ENCODE measurements at regions not wholly inside any gene's neighbourhood (a gene's known extent, or its start where the extent isn't known, plus 50 kb on each side); places are given as distances from the start of the nearest gene placed in this dataset.
"Not testable (repeated sequence)": the region's sequence is repeated elsewhere in the genome, so short reads cannot be mapped to it uniquely, and the experiment has no call there.

DNA sequence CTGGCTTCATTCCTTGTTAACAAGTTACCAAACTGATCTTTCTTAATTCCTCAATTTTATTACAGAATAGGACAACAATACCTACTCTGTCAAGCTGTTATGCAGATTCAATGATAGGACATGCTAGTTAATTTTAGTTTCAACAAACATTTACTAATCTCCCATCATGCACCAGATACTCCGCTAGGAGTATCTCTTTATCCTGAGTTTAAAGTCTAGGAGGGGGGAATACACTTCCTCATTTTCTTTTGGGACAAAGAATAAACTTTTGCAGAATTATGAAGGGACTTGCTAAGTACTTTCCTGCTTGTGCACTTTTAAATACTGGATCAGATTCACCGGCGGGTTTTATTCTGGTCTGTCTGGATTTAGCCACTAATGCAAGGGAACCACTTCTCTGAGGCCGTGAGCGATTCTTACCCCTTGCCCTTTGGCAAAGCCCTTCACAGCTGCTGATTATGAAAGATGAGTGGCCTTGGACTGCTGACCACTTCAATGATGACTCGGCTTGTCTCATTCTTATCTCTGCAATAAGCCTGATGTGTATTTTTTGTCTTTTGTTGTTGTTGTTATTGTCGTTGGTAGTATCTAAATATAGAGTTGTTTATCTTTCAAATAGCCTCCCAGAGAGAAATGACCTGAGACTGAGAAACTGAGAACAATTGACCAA, 73.9 kb downstream of the RMI1 start:
- Mint-ChIP-seq H3K27me3 (ENCODE audit: low read depth in 3 of 3) (peaks cover 4 to 9% (median 7%) of the 10 kb centered on the region in 3 donors), H3K36me3 (no peaks in the 10 kb centered on the region), H3K4me1 (no peaks in the 10 kb centered on the region), H3K4me3 (no peak overlapping the region), H3K9me3 (no peaks in the 10 kb centered on the region), H3K27ac (no peak overlapping the region)
- no peak for DNase-seq

DNA sequence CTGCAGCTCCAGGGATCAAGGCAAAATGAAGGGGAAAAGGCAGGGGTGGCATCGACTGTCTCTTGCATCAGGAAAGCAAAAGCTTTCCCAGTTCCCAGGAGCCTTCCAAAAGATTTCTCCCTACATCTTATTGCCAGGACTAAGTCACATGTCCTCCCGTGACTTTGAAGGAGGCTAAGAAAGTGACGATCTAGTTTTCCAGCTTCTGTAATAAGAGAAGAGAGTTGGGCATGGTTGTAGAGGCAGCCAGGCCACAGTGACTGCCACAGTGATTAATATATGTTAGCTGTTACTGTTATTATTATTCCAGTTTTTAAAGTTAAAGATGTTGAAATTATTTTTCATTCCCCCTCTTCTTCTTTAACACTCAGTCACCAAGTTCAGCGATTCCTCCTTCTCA, 77.1 kb downstream of the RMI1 start:
- Mint-ChIP-seq H3K27ac (no peak overlapping the region), H3K4me3 (no peak overlapping the region), H3K27me3 (ENCODE audit: low read depth in 3 of 3) (peaks cover 4 to 9% (median 7%) of the 10 kb centered on the region in 3 donors), H3K4me1 (no peaks in the 10 kb centered on the region), H3K36me3 (no peaks in the 10 kb centered on the region), H3K9me3 (no peaks in the 10 kb centered on the region)
- no peak for DNase-seq

GRCh38 chr9:84059936-84060335, 79.3 kb downstream of the RMI1 start:
- Mint-ChIP-seq H3K4me1 (no peaks in the 10 kb centered on the region), H3K27ac (no peak overlapping the region), H3K9me3 (no peaks in the 10 kb centered on the region), H3K4me3 (no peak overlapping the region), H3K27me3 (ENCODE audit: low read depth in 3 of 3) (peaks cover 0 to 7% (median 7%) of the 10 kb centered on the region in 3 donors), H3K36me3 (no peaks in the 10 kb centered on the region)
- no peak for DNase-seq

GRCh38 chr9:84061613-84062193, 81.1 kb downstream of the RMI1 start:
- H3K9me3 Mint-ChIP-seq: no peaks in the 10 kb centered on the region
- H3K4me1 Mint-ChIP-seq: no peaks in the 10 kb centered on the region
- no peak for DNase-seq
- no peaks in the 10 kb centered on the region for H3K36me3 Mint-ChIP-seq
- no peak overlapping the region for H3K4me3 Mint-ChIP-seq
- peaks cover 0 to 8% (median 5%) of the 10 kb centered on the region in 3 donors for H3K27me3 Mint-ChIP-seq (ENCODE audit: low read depth in 3 of 3)
- H3K27ac Mint-ChIP-seq: no peak overlapping the region

DNA sequence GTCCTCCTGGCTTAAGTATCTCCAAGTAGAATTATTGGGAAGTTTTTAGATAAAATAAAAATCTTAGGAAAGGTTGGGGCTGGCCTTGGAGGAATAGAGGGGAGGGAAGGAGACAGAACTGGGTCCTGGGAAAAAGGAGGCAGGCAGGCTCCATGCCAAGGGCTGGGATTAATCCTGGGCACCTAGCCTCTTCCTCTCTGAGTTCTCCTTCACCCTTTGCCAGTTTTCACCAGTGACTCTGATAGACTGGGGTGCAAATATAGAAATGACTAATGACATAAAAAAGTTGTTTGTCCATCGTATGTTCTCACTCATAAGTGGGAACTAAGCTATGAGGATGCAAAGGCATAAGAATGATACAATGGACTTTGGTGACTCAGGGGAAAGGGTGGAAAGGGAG, 81.9 kb downstream of the RMI1 start:
- H3K27me3 Mint-ChIP-seq (ENCODE audit: low read depth in 3 of 3): peaks cover 1 to 9% (median 5%) of the 10 kb centered on the region in 3 donors
- no peak for DNase-seq
- H3K36me3 Mint-ChIP-seq: no peaks in the 10 kb centered on the region
- no peaks in the 10 kb centered on the region for H3K4me1 Mint-ChIP-seq
- no peak overlapping the region for H3K4me3 Mint-ChIP-seq
- no peak overlapping the region for H3K27ac Mint-ChIP-seq
- no peaks in the 10 kb centered on the region for H3K9me3 Mint-ChIP-seq

- Mint-ChIP-seq H3K36me3 (no peaks in the 10 kb centered on the region), H3K9me3 (no peaks in the 10 kb centered on the region), H3K4me1 (no peaks in the 10 kb centered on the region), H3K27me3 (ENCODE audit: low read depth in 3 of 3) (peaks cover 0 to 5% (median 2%) of the 10 kb centered on the region in 3 donors), H3K4me3 (no peak overlapping the region), H3K27ac (no peak overlapping the region)
- no peak for DNase-seq
These were observed 87.2 kb downstream of the RMI1 start for GRCh38 chr9:84067821-84068220.

- no peaks in the 10 kb centered on the region for H3K9me3 Mint-ChIP-seq
- no peaks in the 10 kb centered on the region for H3K4me1 Mint-ChIP-seq
- no peaks in the 10 kb centered on the region for H3K36me3 Mint-ChIP-seq
- peaks cover 0 to 6% (median 2%) of the 10 kb centered on the region in 3 donors for H3K27me3 Mint-ChIP-seq (ENCODE audit: low read depth in 3 of 3)
- no peak overlapping the region for H3K4me3 Mint-ChIP-seq
- DNase-seq: no peak
- no peak overlapping the region for H3K27ac Mint-ChIP-seq
These were observed 88.3 kb downstream of the RMI1 start for GRCh38 chr9:84068872-84069271.

GRCh38 chr9:84070590-84070989, 90.0 kb downstream of the RMI1 start:
- H3K4me3 Mint-ChIP-seq: no peak overlapping the region
- H3K9me3 Mint-ChIP-seq: no peaks in the 10 kb centered on the region
- no peak overlapping the region for H3K27ac Mint-ChIP-seq
- H3K4me1 Mint-ChIP-seq: no peaks in the 10 kb centered on the region
- H3K27me3 Mint-ChIP-seq (ENCODE audit: low read depth in 3 of 3): peaks cover 0 to 6% (median 2%) of the 10 kb centered on the region in 3 donors
- no peak for DNase-seq
- no peaks in the 10 kb centered on the region for H3K36me3 Mint-ChIP-seq

- Mint-ChIP-seq H3K36me3 (no peaks in the 10 kb centered on the region), H3K4me1 (no peaks in the 10 kb centered on the region), H3K4me3 (no peak overlapping the region), H3K27me3 (ENCODE audit: low read depth in 3 of 3) (peaks cover 0 to 5% (median 0%) of the 10 kb centered on the region in 3 donors), H3K9me3 (no peaks in the 10 kb centered on the region), H3K27ac (no peak overlapping the region)
- no peak for DNase-seq
These were observed 92.1 kb downstream of the RMI1 start for GRCh38 chr9:84072621-84073180.

GRCh38 chr9:84075004-84075403, 94.4 kb downstream of the RMI1 start:
- Mint-ChIP-seq H3K4me1 (no peaks in the 10 kb centered on the region), H3K4me3 (no peak overlapping the region), H3K27me3 (ENCODE audit: low read depth in 3 of 3) (peaks cover 0 to 12% (median 2%) of the 10 kb centered on the region in 3 donors), H3K27ac (no peak overlapping the region), H3K9me3 (peaks cover 0 to 4% (median 0%) of the 10 kb centered on the region in 6 donors), H3K36me3 (no peaks in the 10 kb centered on the region)
- DNase-seq: no peak

GRCh38 chr9:84076384-84076783, 95.8 kb downstream of the RMI1 start:
- H3K4me3 Mint-ChIP-seq: no peak overlapping the region
- H3K27ac Mint-ChIP-seq: no peak overlapping the region
- no peaks in the 10 kb centered on the region for H3K4me1 Mint-ChIP-seq
- no peak for DNase-seq
- H3K9me3 Mint-ChIP-seq: peaks cover 0 to 4% (median 0%) of the 10 kb centered on the region in 6 donors
- peaks cover 0 to 10% (median 2%) of the 10 kb centered on the region in 3 donors for H3K27me3 Mint-ChIP-seq (ENCODE audit: low read depth in 3 of 3)
- H3K36me3 Mint-ChIP-seq: no peaks in the 10 kb centered on the region

DNA sequence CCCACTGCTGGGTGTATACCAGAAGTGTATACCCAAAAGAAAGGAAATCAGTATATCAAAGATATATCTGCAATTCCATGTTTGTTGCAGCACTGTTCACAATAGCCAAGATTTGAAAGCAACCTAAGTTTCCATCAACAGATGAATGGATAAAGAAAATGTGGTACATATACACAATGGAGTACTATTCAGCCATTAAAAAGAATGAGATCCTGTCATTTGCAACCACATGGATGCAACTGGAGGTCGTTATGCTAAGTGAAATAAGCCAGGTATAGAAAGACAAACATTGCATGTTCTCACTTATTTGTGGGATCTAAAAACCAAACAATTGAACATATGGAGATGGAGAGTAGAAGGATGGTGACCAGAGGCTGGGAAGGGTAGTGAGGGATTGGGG, 97.2 kb downstream of the RMI1 start:
- H3K9me3 Mint-ChIP-seq; H3K36me3 Mint-ChIP-seq; DNase-seq; H3K4me1 Mint-ChIP-seq; H3K27ac Mint-ChIP-seq; H3K27me3 Mint-ChIP-seq (ENCODE audit: low read depth in 3 of 3); H3K4me3 Mint-ChIP-seq: not testable (repeated sequence)

DNA sequence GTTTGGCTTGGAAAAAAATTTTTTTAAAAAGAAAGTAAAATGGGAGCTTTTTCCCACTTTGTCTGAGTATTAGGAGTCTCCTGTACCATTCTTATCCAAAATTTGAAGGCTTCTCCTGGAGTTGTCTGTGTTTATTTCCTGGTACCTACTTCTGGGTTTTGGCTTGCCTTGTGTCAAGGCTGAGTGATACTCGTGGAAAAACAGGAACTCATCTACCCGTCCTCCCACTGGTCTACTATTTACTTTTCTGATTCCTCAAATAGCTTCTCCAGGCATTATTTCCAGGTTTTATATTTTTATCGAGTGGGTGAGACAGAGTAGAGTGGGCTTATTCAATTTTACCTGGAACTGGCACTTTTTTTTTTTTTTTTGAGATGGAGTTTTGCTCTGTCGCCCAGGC, 99.4 kb downstream of the RMI1 start:
- no peaks in the 10 kb centered on the region for H3K36me3 Mint-ChIP-seq
- H3K27ac Mint-ChIP-seq: no peak overlapping the region
- DNase-seq: no peak
- H3K4me1 Mint-ChIP-seq: no peaks in the 10 kb centered on the region
- no peak overlapping the region for H3K4me3 Mint-ChIP-seq
- peaks cover 0 to 7% (median 2%) of the 10 kb centered on the region in 3 donors for H3K27me3 Mint-ChIP-seq (ENCODE audit: low read depth in 3 of 3)
- peaks cover 0 to 4% (median 0%) of the 10 kb centered on the region in 6 donors for H3K9me3 Mint-ChIP-seq

GRCh38 chr9:84101964-84102632, 121.5 kb downstream of the RMI1 start:
- H3K36me3 Mint-ChIP-seq: no peaks in the 10 kb centered on the region
- DNase-seq: no peak
- peaks cover under 1 to 4% of the 10 kb centered on the region in 2 donors for H3K4me1 Mint-ChIP-seq
- peaks cover 2 to 15% (median 5%) of the 10 kb centered on the region in 3 donors for H3K27me3 Mint-ChIP-seq (ENCODE audit: low read depth in 3 of 3)
- no peaks in the 10 kb centered on the region for H3K9me3 Mint-ChIP-seq
- H3K27ac Mint-ChIP-seq: no peak overlapping the region
- H3K4me3 Mint-ChIP-seq: no peak overlapping the region
